Left renal pelvis (tissue), 4 donors: ENCODE measurements at regions not wholly inside any gene's neighbourhood (a gene's known extent, or its start where the extent isn't known, plus 50 kb on each side); places are given as distances from the start of the nearest gene placed in this dataset.

ENCODE experiments used
- DNase-seq, 4 donors: peaks; one replicate each; pipeline ENCODE4 v3.0.0-alpha.2; 2013; ENCODE audit warnings: low read depth in 4 of 4, low spot score in 3 of 4

DNA sequence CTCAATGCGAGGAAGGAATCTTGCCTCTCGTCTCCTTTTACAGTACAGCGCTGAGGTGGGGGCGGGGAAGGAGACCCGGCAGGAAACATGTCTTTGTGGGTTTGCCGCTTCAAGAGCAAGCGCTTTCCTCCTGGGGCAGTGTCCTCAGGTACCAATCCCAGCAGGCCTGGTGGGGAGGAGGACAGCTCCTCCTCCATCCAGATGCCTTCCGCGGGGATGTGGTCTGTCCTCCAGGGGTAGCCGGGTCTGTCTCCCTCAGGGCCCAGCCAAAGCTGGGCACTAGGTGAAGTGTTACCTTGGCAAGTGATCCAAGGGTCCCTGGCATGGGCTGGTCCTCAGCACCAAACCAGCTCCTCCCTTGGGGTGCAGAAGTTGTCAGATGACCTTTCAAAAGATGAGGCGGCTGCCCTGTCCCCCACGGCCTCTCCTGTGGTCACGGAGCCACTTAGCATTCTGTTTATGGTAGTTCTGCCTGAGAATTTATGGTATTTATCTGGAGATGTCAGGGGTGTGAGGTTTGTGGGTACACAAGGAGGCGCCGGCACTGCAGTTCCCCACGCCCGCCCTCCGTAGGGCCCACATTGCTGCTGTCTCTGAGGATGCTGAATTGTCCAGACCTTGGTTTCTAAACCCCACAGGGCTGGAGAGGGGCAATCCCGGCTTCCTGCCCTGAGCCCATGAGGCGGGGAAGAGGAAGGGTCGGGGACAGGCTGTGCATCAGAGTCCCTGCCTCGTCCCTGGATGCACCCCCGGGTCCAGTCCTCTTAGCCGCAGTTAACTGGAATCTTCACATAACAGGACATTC is 93.5 kb upstream of the ANO1 start:
- no peak for DNase-seq

- no peak for DNase-seq
Measured at GRCh38 chr11:69985331-69985640, 92.8 kb upstream of the ANO1 start.

DNA sequence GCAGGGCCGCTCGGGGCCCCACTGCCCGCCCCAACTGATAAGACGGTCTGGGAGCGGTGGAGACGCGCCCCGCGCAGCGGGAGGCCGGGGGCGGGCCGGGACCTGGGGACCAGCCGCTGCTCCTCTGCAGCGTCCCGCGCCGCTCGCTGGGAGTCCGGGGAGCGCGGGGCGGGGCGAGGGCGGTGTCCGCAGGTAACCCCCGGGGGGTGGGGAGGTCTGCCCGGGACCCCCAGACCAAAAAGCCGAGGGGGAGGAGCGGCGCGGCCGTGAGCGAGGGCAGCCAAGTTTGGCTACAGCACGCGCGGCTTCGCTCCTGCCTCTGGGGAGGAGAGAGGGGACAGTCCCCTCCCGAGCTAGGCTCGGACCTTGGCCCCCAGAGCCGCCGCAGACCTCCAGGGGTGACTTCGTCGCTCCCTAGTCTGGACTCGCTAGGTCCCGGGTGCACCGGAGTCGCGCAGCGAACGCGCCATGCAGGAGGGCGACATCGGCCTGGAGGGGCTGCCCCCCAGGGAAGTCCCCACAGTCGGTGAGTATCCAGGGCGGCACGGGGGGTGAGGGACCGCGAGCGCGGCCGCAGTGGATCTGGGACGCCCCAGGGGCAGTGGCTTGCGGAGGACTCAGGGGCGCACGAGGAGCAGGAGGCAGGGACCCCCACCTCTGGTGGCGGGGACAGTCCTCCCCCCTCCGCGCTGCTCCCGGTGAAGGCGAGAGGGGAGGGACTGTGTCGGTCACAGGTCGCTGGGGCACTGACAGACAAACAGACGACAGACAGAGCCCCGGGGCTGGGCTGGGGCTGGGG is 92.3 kb upstream of the ANO1 start:
- no peak for DNase-seq

GRCh38 chr11:69986440-69986787 is 91.7 kb upstream of the ANO1 start:
- DNase-seq = no peak

GRCh38 chr11:69986830-69987229 is 91.3 kb upstream of the ANO1 start:
- no peak for DNase-seq

GRCh38 chr11:69992026-69992425 is 86.1 kb upstream of the ANO1 start:
- DNase-seq = no peak

GRCh38 chr11:69992943-69993694 is 85.0 kb upstream of the ANO1 start:
- DNase-seq = no peak

DNA sequence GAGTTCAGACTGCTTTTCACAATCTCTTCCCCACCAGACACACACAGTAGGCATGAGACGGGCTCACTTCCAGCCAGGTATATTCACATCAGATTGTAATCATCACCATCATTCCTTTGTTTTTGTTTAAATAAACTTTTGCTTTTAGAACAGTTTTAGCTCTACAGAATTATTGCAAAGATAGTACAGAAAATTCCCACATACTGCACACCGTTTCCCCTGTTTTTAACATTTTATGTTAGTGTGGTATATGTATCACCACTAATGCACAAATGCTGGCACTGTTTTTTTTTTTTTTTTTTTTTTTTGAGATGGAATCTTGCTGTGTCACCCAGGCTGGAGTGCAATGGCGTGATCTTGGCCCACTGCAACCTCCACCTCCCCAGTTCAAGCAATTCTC is 83.3 kb upstream of the ANO1 start:
- no peak for DNase-seq

- no peak for DNase-seq
Measured at GRCh38 chr11:69995697-69996096, 82.4 kb upstream of the ANO1 start.

GRCh38 chr11:69996451-69996850 is 81.7 kb upstream of the ANO1 start:
- no peak for DNase-seq

DNA sequence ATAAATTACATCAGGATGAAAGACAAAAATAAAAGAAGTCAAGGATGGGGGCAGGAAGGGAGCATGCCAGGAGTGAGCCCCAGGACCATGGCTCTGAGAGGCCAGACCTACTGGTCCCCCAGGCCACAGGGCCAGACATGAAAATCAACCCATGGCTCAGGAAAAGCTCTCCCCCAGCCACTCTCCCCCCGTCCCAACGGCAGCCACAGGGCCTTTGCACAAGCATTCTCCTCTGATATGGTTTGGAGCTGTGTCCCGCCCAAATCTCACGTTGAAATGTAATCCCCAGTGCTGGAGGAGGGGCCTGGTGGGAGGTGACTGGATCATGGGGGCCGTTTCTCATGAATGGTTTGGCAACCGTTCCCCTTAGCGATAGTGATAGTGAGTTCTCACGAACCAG is 80.8 kb upstream of the ANO1 start:
- no peak for DNase-seq

DNA sequence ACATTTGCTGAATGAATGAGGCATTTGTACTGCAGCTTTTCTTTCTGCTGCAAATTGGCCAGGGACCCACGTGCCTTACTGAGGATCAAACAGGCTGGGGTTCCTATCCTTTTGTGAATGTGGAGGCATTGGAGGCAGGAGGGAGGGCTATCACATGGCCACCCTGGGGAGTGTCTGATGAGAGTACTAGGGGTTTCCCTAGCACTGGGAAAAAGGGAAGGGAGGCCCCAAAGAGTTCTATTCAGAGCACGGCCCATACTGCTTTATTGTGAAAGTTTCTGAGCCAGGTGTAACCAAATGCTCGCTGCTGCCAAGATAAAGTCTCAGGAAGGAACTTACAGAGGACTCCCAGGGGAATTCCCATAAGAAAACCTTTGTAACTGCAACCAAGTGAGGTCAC is 78.4 kb upstream of the ANO1 start:
- DNase-seq = no peak

DNA sequence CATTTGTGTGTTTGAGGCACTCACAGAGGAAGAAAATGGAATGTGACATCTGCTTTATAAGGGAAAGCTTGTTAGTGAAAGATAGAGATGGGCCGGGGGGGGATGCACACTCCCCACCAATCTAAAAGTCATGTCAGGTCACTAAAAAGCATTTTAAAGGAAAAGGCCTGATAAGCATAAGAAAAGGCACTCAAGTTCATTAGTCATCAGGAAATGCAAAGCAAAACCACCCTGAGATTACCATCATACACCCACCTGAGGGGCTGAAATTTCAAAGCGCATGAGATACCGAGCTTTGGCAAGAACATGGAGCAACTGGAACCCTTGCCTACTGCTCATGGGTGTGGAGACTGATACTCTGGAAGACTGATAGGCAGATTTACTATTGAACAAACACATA is 77.9 kb upstream of the ANO1 start:
- DNase-seq = no peak

DNA sequence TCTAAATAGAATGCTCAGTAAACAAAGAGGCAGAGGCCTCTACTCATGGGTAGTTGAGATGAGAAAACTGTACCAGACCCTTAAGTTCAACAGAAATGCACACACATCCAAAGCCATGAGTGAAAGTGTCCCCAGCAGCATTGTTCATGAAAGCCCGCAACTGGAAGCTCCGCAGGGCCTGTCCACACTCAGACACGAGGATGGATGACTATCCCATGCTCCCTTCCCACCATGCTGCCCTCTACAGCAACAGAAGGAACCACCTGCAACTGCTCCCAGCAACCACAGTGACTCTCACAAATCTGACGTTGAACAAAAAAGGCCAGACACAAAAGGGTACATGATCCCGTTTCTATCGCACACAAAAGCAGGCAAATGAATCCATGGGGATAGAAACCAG is 76.9 kb upstream of the ANO1 start:
- no peak for DNase-seq

GRCh38 chr11:70002433-70002832 is 75.7 kb upstream of the ANO1 start:
- no peak for DNase-seq

- DNase-seq = no peak
Measured at GRCh38 chr11:70005107-70005818, 72.9 kb upstream of the ANO1 start.

DNA sequence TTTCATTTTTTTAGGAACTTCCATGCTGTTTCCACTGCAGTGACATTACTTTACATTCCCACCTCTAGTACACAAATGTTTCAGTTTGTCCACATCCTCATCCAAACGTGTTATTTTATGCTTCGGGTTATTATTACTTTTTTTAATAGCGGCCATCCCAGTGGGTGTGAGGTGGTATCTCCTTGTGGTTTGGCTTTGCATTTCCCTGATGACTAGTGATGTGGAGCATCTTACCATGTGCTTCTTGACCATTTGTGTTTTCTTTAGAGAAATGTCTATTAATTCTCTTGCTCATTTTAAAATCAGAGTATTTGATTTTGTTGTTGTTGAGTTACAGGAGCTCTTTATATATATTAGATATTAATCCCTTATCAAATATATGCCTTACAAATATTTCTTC is 70.3 kb upstream of the ANO1 start:
- DNase-seq = no peak

GRCh38 chr11:70010774-70011173 is 67.3 kb upstream of the ANO1 start:
- no peak for DNase-seq

DNA sequence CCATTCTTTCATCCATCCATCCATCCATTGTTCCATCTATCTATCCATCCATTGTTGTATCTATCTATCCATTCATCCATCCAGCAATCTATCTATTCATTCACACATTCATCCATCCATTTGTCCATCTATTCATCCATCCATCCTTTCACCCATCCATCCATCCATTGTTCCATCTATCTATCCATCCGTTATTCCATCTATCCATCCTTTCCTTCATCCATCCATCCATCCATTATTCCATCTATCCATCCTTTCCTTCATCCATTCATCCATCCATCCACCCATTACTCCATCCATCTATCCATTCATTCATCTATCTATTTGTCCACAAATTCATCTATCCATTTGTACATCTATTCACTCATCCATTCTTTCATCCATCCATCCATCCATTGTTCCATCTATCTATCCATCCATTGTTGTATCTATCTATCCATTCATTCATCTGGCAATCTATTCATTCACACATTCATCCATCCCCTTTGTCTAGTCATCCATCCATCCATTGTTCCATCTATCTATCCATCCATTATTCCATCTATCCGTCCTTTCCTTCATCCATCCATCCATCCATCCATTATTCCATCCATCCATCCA is 65.9 kb upstream of the ANO1 start:
- no peak for DNase-seq

GRCh38 chr11:70014291-70014690 is 63.8 kb upstream of the ANO1 start:
- no peak for DNase-seq
